HFF-Myc (cell line): ENCODE measurements at regions not wholly inside any gene's neighbourhood (a gene's known extent, or its start where the extent isn't known, plus 50 kb on each side); places are given as distances from the start of the nearest gene placed in this dataset.

Experiments used
- DNase-seq: peaks from one replicate; pipeline ENCODE4 v3.0.0-alpha.2; 2011; ENCODE audit warnings: low read depth; ENCODE audit errors: extremely low read depth
- H3K4me3 ChIP-seq: replicated peaks from 2 replicates; pipeline ENCODE4 v1.5.1; 2011; ENCODE audit warnings: low read depth, mild to moderate bottlenecking, control low read depth, low read length
- CTCF ChIP-seq: IDR thresholded peaks from 2 replicates; pipeline ENCODE4 v1.5.1; 2012; ENCODE audit warnings: mild to moderate bottlenecking, low read depth, low read length, control low read depth; ENCODE audit errors: missing control alignments

DNA sequence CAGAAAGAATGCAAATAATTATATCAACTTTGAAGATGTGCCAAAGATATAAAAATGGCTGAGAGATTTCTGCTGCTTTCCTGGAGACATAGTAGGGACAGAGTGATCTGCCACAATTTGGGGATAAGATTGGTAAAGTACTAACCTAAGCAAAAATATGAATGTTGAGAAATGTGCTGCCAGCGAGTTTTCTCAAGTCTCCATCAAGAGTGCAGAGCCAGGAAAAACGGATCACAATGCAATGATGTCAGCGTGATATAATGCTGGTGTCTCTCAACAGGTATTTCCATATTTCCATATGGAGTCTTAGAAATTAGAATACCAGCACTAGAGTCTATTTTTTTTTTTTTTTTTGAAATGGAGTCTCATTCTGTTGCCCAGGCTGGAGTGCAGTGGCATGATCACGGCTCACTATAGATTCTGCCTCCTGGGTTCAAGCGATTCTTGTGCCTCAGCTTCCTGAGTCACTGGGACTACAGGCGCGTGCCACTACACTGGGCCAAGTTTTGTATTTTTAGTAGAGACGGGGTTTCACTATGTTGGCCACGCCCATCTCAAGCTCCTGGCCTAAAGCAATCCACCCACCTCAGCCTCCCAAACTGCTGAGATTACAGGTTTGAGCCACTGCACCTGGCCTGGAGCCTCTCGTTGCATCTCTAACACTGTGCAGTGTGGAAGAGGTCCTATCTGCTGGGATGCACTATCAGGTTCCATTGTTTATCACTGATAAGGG is 893.5 kb downstream of the TRIML1 start:
- no peak overlapping the region for H3K4me3 ChIP-seq
- no peak for TF ChIP-seq CTCF
- no peak for DNase-seq

DNA sequence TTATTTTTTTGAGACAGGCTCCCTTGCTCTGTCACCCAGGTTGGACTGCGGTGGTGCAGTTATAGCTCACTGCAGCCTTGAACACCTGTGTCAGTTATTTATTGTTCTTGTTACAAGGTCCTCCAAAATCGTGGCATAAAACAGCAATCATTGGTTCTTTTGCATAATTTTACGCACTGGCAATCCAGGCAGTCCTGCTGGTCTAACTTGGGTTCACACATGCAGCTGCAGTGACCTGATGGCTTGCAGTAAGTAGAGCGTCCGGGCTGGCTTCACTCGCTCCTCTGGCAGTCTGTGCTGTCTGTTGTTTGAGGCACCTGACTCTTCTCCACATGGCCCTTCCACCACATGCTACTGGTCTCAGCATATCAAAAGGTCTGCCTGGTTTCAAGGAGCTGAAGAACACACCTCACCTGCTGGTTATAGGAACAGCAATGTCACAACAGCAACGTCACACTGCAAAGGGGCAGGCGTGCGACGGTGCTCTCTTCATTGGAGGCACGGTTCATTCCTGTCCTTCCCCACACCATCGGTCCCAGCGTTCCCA is 894.6 kb downstream of the TRIML1 start:
- DNase-seq: no peak
- no peak for TF ChIP-seq CTCF
- no peak overlapping the region for H3K4me3 ChIP-seq

- H3K4me3 ChIP-seq: no peak overlapping the region
- no peak for DNase-seq
- no peak for TF ChIP-seq CTCF
Measured at GRCh38 chr4:189035091-189035490, 895.9 kb downstream of the TRIML1 start.

DNA sequence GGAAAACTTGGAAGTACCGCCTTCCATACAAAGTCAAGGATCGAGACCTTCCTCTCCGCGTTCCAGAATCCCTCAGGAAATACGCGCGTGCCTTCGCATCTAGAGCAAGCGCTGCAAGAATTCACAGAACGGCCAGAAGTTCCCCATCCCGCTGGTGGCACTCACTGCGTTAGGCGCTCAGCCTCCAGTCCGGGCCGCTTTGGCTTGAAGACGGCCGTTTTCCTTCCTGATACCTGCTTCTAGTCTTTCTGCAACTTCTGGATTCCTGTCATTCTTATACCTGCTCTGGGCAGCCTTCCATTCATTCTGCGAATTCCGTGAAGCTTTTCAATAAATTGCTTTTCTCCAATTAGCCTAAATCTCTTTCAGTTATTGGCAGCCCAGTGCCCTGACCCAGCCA is 896.4 kb downstream of the TRIML1 start:
- no peak for TF ChIP-seq CTCF
- no peak for DNase-seq
- no peak overlapping the region for H3K4me3 ChIP-seq

DNA sequence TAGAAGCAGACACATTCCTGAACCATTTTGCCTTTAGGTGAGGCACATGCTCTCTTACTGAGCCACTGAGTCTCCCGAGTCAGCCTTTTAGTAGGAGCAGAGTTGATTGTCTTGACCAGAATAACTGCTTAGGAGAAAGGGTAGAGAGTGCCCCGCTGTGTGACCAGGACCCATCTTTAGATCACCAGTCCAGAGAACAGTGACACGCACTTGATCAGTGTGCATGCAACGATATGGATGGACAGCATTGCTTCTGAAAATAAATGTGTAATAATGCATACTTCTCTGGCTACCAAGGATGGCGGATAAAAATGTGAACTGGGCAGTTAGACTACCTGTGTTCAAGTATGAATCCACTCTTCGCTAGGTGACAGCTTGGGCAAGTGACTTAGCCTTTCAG is 897.7 kb downstream of the TRIML1 start:
- no peak for TF ChIP-seq CTCF
- DNase-seq: no peak
- H3K4me3 ChIP-seq: no peak overlapping the region

GRCh38 chr4:189046642-189047041 is 894.0 kb upstream of the FRG1 start:
- no peak overlapping the region for H3K4me3 ChIP-seq
- no peak for DNase-seq
- no peak for TF ChIP-seq CTCF
